ENCODE measurements at regions not wholly inside any gene's neighbourhood (a gene's known extent, or its start where the extent isn't known, plus 50 kb on each side); places are given as distances from the start of the nearest gene placed in this dataset.

DNA sequence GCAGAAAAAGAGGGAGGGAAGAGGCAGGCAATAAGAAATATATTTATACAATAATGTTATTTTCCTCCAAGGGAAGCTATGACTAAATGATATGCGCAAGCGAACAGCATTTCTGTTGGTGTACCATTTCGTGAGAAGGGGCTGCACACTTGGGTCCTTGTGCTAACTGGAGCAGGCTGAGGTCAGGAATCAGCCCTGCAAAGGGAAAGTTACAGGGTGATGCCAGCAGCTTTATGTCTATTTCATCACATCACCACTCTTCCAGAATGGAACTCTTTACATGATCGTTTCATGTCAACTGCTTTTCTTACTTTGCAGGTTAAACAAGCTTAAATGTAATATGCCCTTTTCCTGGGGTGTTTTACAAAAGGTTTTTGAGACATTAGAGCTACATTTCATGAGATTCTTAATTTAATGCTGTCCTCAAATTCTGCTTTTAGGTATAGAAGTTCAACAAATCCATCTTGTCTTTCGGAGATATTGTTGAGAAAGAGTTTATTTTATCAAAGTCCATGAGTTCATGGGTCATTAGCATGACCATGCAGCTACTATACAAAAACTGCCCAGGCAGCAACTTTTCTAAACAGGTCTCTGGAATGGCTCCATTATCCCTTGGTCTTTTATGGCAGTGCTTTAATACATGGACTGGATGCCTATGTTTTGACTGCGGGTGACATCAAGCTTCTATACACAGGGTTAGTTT, 443.8 kb downstream of the TENT5A start:
- no peak for TF ChIP-seq ZNF274 (IDR thresholded peaks at IDR 0.05; ENCODE audit: low read depth, low read length)
- TF ChIP-seq YY1 (IDR thresholded peaks at IDR 0.05; ENCODE audit: insufficient read depth, insufficient read length), result no peak
- TF ChIP-seq SUZ12 (IDR thresholded peaks at IDR 0.05; ENCODE audit: extremely low read depth, insufficient read depth, insufficient read length), result no peak

Data from NT2/D1 (cell line).